Neural crest cell (in vitro differentiated cells): ENCODE measurements at regions not wholly inside any gene's neighbourhood (a gene's known extent, or its start where the extent isn't known, plus 50 kb on each side); places are given as distances from the start of the nearest gene placed in this dataset.

ENCODE experiments used
- DNase-seq: peaks from one replicate; pipeline ENCODE4 v3.0.0; 2021; ENCODE audit warnings: low read depth, mixed read lengths, low spot score
- H3K27ac Mint-ChIP-seq: one replicate; pipeline ENCODE4 v1.8.0; 2021; ENCODE audit warnings: mild to moderate bottlenecking, mixed read lengths; ENCODE audit not compliant: unreplicated experiment
- H3K27me3 Mint-ChIP-seq: 2 replicates; pipeline ENCODE4 v1.8.0; 2021; ENCODE audit warnings: low read depth, mild to moderate bottlenecking, mixed read lengths
- H3K36me3 Mint-ChIP-seq: 2 replicates; pipeline ENCODE4 v1.8.0; 2021; ENCODE audit warnings: low read depth, mild to moderate bottlenecking, mixed read lengths
- H3K4me1 Mint-ChIP-seq: 2 replicates; pipeline ENCODE4 v1.8.0; 2021; ENCODE audit warnings: mixed read lengths
- H3K4me3 Mint-ChIP-seq: one replicate; pipeline ENCODE4 v1.8.0; 2021; ENCODE audit warnings: mild to moderate bottlenecking, mixed read lengths
- H3K9me3 Mint-ChIP-seq: 2 replicates; pipeline ENCODE4 v1.8.0; 2021; ENCODE audit warnings: mixed read lengths
- TF ChIP-seq, protein P1 (sequence below): fragments of 200-600 bp; sonication (generic); conservative IDR thresholded peaks from 2 replicates; pipeline ENCODE4 v1.5.0; 2021; ENCODE audit warnings: antibody characterized with exemption, mild to moderate bottlenecking

- TF ChIP-seq, protein P1, sequence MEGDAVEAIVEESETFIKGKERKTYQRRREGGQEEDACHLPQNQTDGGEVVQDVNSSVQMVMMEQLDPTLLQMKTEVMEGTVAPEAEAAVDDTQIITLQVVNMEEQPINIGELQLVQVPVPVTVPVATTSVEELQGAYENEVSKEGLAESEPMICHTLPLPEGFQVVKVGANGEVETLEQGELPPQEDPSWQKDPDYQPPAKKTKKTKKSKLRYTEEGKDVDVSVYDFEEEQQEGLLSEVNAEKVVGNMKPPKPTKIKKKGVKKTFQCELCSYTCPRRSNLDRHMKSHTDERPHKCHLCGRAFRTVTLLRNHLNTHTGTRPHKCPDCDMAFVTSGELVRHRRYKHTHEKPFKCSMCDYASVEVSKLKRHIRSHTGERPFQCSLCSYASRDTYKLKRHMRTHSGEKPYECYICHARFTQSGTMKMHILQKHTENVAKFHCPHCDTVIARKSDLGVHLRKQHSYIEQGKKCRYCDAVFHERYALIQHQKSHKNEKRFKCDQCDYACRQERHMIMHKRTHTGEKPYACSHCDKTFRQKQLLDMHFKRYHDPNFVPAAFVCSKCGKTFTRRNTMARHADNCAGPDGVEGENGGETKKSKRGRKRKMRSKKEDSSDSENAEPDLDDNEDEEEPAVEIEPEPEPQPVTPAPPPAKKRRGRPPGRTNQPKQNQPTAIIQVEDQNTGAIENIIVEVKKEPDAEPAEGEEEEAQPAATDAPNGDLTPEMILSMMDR = no peak
- Mint-ChIP-seq H3K4me3 (no peak overlapping the region), H3K36me3 (no peaks in the 10 kb centered on the region), H3K4me1 (peaks cover 11% of the 10 kb centered on the region), H3K27ac (no peak overlapping the region), H3K9me3 (no peaks in the 10 kb centered on the region), H3K27me3 (no peaks in the 10 kb centered on the region)
- no peak for DNase-seq
These were observed 85.2 kb downstream of the GPR88 start for GRCh38 chr1:100622966-100623762.

GRCh38 chr1:100624886-100625610, 87.1 kb downstream of the GPR88 start:
- Mint-ChIP-seq H3K27me3 (no peaks in the 10 kb centered on the region), H3K27ac (no peak overlapping the region), H3K9me3 (no peaks in the 10 kb centered on the region), H3K36me3 (no peaks in the 10 kb centered on the region), H3K4me3 (no peak overlapping the region), H3K4me1 (peaks cover 11% of the 10 kb centered on the region)
- no peak for DNase-seq
- TF ChIP-seq, protein P1 = no peak

- no peak overlapping the region for H3K4me3 Mint-ChIP-seq
- H3K27ac Mint-ChIP-seq = no peak overlapping the region
- H3K9me3 Mint-ChIP-seq = peaks cover 5% of the 10 kb centered on the region
- H3K27me3 Mint-ChIP-seq = no peaks in the 10 kb centered on the region
- DNase-seq = no peak
- TF ChIP-seq, protein P1 = no peak
- peaks cover 5% of the 10 kb centered on the region for H3K36me3 Mint-ChIP-seq
- peaks cover 11% of the 10 kb centered on the region for H3K4me1 Mint-ChIP-seq
These were observed 88.5 kb downstream of the GPR88 start for GRCh38 chr1:100626397-100626796.

DNA sequence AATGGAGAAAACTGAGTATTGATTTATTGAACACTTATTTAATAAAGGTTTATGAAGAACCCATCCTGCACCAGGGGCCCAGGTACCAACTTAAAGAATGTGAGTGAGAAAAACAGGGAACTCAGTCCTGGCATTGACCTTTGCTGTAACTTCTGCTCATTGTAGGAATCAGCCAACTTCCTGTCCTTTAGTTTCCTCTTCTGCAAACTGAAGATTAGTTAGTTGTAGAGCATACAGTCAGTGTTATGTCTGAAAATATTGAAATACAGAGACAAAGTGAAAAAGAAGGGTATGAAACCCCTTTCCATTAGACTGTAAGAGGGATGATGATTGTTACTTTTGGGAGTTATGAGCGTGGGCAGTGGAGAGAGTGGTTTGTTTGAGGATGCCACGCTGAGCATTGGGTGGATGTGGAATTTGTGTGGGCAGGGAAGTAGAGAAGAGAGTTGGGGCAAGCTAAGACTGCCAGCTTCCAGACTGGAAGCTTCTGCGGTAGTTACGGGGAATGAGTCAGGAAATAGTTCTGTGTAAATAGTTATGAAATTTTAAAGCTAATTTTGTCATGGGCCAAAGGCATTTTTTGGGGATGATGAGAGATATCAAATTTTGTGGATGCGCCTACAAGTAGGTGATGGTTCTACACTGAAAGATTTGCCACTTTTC, 89.2 kb downstream of the GPR88 start:
- Mint-ChIP-seq H3K36me3 (peaks cover 5% of the 10 kb centered on the region), H3K9me3 (peaks cover 5% of the 10 kb centered on the region), H3K27ac (no peak overlapping the region), H3K4me1 (peaks cover 4% of the 10 kb centered on the region), H3K27me3 (no peaks in the 10 kb centered on the region), H3K4me3 (no peak overlapping the region)
- TF ChIP-seq, protein P1 = no peak
- DNase-seq = no peak

GRCh38 chr1:100627936-100628335, 90.0 kb downstream of the GPR88 start:
- Mint-ChIP-seq H3K4me1 (no peaks in the 10 kb centered on the region), H3K9me3 (peaks cover 5% of the 10 kb centered on the region), H3K27ac (no peak overlapping the region), H3K36me3 (peaks cover 5% of the 10 kb centered on the region), H3K4me3 (no peak overlapping the region), H3K27me3 (no peaks in the 10 kb centered on the region)
- DNase-seq = no peak
- TF ChIP-seq, protein P1 = no peak
